AG04449 (cell line): ENCODE measurements at regions not wholly inside any gene's neighbourhood (a gene's known extent, or its start where the extent isn't known, plus 50 kb on each side); places are given as distances from the start of the nearest gene placed in this dataset.
"Not testable (repeated sequence)": the region's sequence is repeated elsewhere in the genome, so short reads cannot be mapped to it uniquely, and the experiment has no call there.

Source experiments
- CTCF ChIA-PET: fragments of 350-600 bp; formaldehyde crosslinking; extraction: SDS; loops from one replicate; lab custom pipeline; 2021; ENCODE audit warnings: antibody characterized with exemption; lab: Yijun Ruan, JAX
- POLR2A ChIA-PET: fragments of 400-600, 350-600 bp; formaldehyde crosslinking; extraction: SDS; loops from one replicate; lab custom pipeline; 2020; ENCODE audit warnings: antibody characterized with exemption, inconsistent platforms; lab: Yijun Ruan, JAX
- DNase-seq: peaks from one replicate; pipeline ENCODE4 v3.0.0-alpha.2; 2010; ENCODE audit warnings: low read depth, low spot score
- H3K4me3 ChIP-seq: 2 replicates; pipeline ENCODE4 v1.5.1; 2011; ENCODE audit warnings: low read depth, mild to moderate bottlenecking, control low read depth, low read length
- CTCF ChIP-seq: IDR thresholded peaks from one replicate; pipeline ENCODE4 v1.5.1; 2011; ENCODE audit warnings: mild to moderate bottlenecking, moderate library complexity, low read length, control low read depth, inconsistent platforms; ENCODE audit not compliant: insufficient read depth; ENCODE audit errors: missing control alignments

GRCh38 chr12:116665666-116666304, 72.1 kb downstream of the SPRING1 start:
- DNase-seq, result no peak
- ChIA-PET CTCF (no interaction called here), POLR2A (no interaction called here)
- TF ChIP-seq CTCF, result no peak
- no peak overlapping the region for H3K4me3 ChIP-seq

- no peak for TF ChIP-seq CTCF
- DNase-seq, result no peak
- POLR2A ChIA-PET, result no interaction called here
- no peak overlapping the region for H3K4me3 ChIP-seq
- CTCF ChIA-PET, result interaction anchor here (1.5 kb wide), 1 partner anchor 18 kb away, joined by 3 read pairs; no protein-coding TSS in a partner anchor
These were observed 73.8 kb downstream of the SPRING1 start for GRCh38 chr12:116664085-116664484.

- ChIA-PET CTCF (interaction anchor here (0.9 to 1.1 kb wide), 3 partner anchors 21 to 665 kb away, joined by 3 read pairs; no protein-coding TSS in a partner anchor), POLR2A (no interaction called here)
- peak overlapping the region; percentile 6; the same call in 1 of the 2 replicates for H3K4me3 ChIP-seq
- peak; percentile 22 for TF ChIP-seq CTCF
- no peak for DNase-seq
These were observed 75.2 kb downstream of the SPRING1 start for GRCh38 chr12:116662612-116663144.

GRCh38 chr12:116661341-116661740, 76.5 kb downstream of the SPRING1 start:
- TF ChIP-seq CTCF, result no peak
- ChIA-PET CTCF (interaction anchor here (1.1 kb wide), 1 partner anchor 23 kb away, joined by 3 read pairs; no protein-coding TSS in a partner anchor), POLR2A (no interaction called here)
- no peak overlapping the region for H3K4me3 ChIP-seq
- no peak for DNase-seq

GRCh38 chr12:116660740-116661139, 77.1 kb downstream of the SPRING1 start:
- DNase-seq, CTCF ChIA-PET, H3K4me3 ChIP-seq, POLR2A ChIA-PET: not testable (repeated sequence)

- ChIA-PET POLR2A (no interaction called here), CTCF (interaction anchor here (1.3 to 1.5 kb wide), 2 partner anchors 8 to 14 kb away, joined by 3 to 4 read pairs; no protein-coding TSS in a partner anchor)
- no peak for DNase-seq
- TF ChIP-seq CTCF, result no peak
- no peak overlapping the region for H3K4me3 ChIP-seq
These were observed 77.9 kb downstream of the SPRING1 start for GRCh38 chr12:116659771-116660481.
